Mucosa of stomach (tissue), 1 donor: ENCODE measurements at regions not wholly inside any gene's neighbourhood (a gene's known extent, or its start where the extent isn't known, plus 50 kb on each side); places are given as distances from the start of the nearest gene placed in this dataset.

ENCODE experiments used
- H3K27me3 ChIP-seq: one replicate; pipeline ENCODE4 v1.7.0; 2013; ENCODE audit warnings: mild to moderate bottlenecking, low read length; ENCODE audit not compliant: control insufficient read depth, insufficient read depth
- H3K36me3 ChIP-seq: one replicate; pipeline ENCODE4 v1.7.0; 2013; ENCODE audit warnings: low read length; ENCODE audit not compliant: control insufficient read depth, insufficient read depth
- H3K4me1 ChIP-seq: one replicate; pipeline ENCODE4 v1.7.0; 2013; ENCODE audit warnings: mild to moderate bottlenecking, low read length; ENCODE audit not compliant: control insufficient read depth, insufficient read depth
- H3K4me3 ChIP-seq: one replicate; pipeline ENCODE4 v1.7.0; 2013; ENCODE audit warnings: low read length
- H3K9ac ChIP-seq: one replicate; pipeline ENCODE4 v1.7.0; 2013; ENCODE audit warnings: mild to moderate bottlenecking, low read length, moderate library complexity
- H3K9me3 ChIP-seq: one replicate; pipeline ENCODE4 v1.7.0; 2013; ENCODE audit warnings: mild to moderate bottlenecking, low read length, moderate library complexity; ENCODE audit not compliant: control insufficient read depth
- donor health status: Pancreatic carcinoma.

GRCh38 chr2:898319-898718 is 52.3 kb upstream of the SNTG2 start:
- Histone ChIP-seq H3K36me3 (no peaks in the 10 kb centered on the region), H3K4me3 (no peak overlapping the region), H3K27me3 (no peaks in the 10 kb centered on the region), H3K9me3 (no peaks in the 10 kb centered on the region), H3K9ac (no peak overlapping the region), H3K4me1 (no peaks in the 10 kb centered on the region)

- Histone ChIP-seq H3K27me3 (no peaks in the 10 kb centered on the region), H3K4me1 (no peaks in the 10 kb centered on the region), H3K9me3 (no peaks in the 10 kb centered on the region), H3K4me3 (no peak overlapping the region), H3K36me3 (no peaks in the 10 kb centered on the region), H3K9ac (no peak overlapping the region)
These were observed 53.6 kb upstream of the SNTG2 start for GRCh38 chr2:897091-897490.

GRCh38 chr2:893311-893710 is 57.3 kb upstream of the SNTG2 start:
- Histone ChIP-seq H3K4me1 (no peaks in the 10 kb centered on the region), H3K36me3 (no peaks in the 10 kb centered on the region), H3K27me3 (no peaks in the 10 kb centered on the region), H3K9me3 (no peaks in the 10 kb centered on the region), H3K9ac (no peak overlapping the region), H3K4me3 (no peak overlapping the region)

- no peaks in the 10 kb centered on the region for H3K27me3 ChIP-seq
- H3K36me3 ChIP-seq, result no peaks in the 10 kb centered on the region
- no peak overlapping the region for H3K4me3 ChIP-seq
- no peaks in the 10 kb centered on the region for H3K4me1 ChIP-seq
- no peak overlapping the region for H3K9ac ChIP-seq
- H3K9me3 ChIP-seq, result no peaks in the 10 kb centered on the region
These were observed 57.8 kb upstream of the SNTG2 start for GRCh38 chr2:892892-893291.

- Histone ChIP-seq H3K36me3 (no peaks in the 10 kb centered on the region), H3K27me3 (no peaks in the 10 kb centered on the region), H3K4me3 (no peak overlapping the region), H3K4me1 (no peaks in the 10 kb centered on the region), H3K9ac (no peak overlapping the region), H3K9me3 (no peaks in the 10 kb centered on the region)
These were observed 58.2 kb upstream of the SNTG2 start for GRCh38 chr2:892401-892800.

GRCh38 chr2:891734-892133 is 58.9 kb upstream of the SNTG2 start:
- Histone ChIP-seq H3K4me3 (no peak overlapping the region), H3K36me3 (no peaks in the 10 kb centered on the region), H3K9me3 (no peaks in the 10 kb centered on the region), H3K4me1 (no peaks in the 10 kb centered on the region), H3K27me3 (no peaks in the 10 kb centered on the region), H3K9ac (no peak overlapping the region)

GRCh38 chr2:890791-891190 is 59.9 kb upstream of the SNTG2 start:
- Histone ChIP-seq H3K9me3 (no peaks in the 10 kb centered on the region), H3K27me3 (no peaks in the 10 kb centered on the region), H3K4me1 (no peaks in the 10 kb centered on the region), H3K9ac (no peak overlapping the region), H3K36me3 (no peaks in the 10 kb centered on the region), H3K4me3 (no peak overlapping the region)

- no peaks in the 10 kb centered on the region for H3K9me3 ChIP-seq
- H3K36me3 ChIP-seq, result no peaks in the 10 kb centered on the region
- H3K9ac ChIP-seq, result no peak overlapping the region
- H3K27me3 ChIP-seq, result no peaks in the 10 kb centered on the region
- H3K4me3 ChIP-seq, result no peak overlapping the region
- no peaks in the 10 kb centered on the region for H3K4me1 ChIP-seq
These were observed 60.4 kb upstream of the SNTG2 start for GRCh38 chr2:890214-890613.

GRCh38 chr2:888906-889566 is 61.6 kb upstream of the SNTG2 start:
- Histone ChIP-seq H3K4me3 (no peak overlapping the region), H3K27me3 (no peaks in the 10 kb centered on the region), H3K9me3 (no peaks in the 10 kb centered on the region), H3K4me1 (no peaks in the 10 kb centered on the region), H3K36me3 (no peaks in the 10 kb centered on the region), H3K9ac (no peak overlapping the region)

- Histone ChIP-seq H3K9ac (no peak overlapping the region), H3K27me3 (no peaks in the 10 kb centered on the region)
These were observed 62.3 kb upstream of the SNTG2 start for GRCh38 chr2:888211-888801.

GRCh38 chr2:887639-888038 is 63.0 kb upstream of the SNTG2 start:
- no peaks in the 10 kb centered on the region for H3K27me3 ChIP-seq
- H3K9ac ChIP-seq, result no peak overlapping the region
- H3K9me3 ChIP-seq, result no peaks in the 10 kb centered on the region
- no peaks in the 10 kb centered on the region for H3K36me3 ChIP-seq
- no peak overlapping the region for H3K4me3 ChIP-seq
- H3K4me1 ChIP-seq, result no peaks in the 10 kb centered on the region

More at GRCh38 chr2:888211-888801, 62.3 kb upstream of the SNTG2 start:
- Histone ChIP-seq H3K36me3 (no peaks in the 10 kb centered on the region), H3K4me1 (no peaks in the 10 kb centered on the region), H3K4me3 (no peak overlapping the region), H3K9me3 (no peaks in the 10 kb centered on the region)

- no peaks in the 10 kb centered on the region for H3K27me3 ChIP-seq
- H3K36me3 ChIP-seq, result no peaks in the 10 kb centered on the region
- H3K4me3 ChIP-seq, result no peak overlapping the region
- H3K4me1 ChIP-seq, result no peaks in the 10 kb centered on the region
- no peak overlapping the region for H3K9ac ChIP-seq
- no peaks in the 10 kb centered on the region for H3K9me3 ChIP-seq
These were observed 64.3 kb upstream of the SNTG2 start for GRCh38 chr2:886072-887022.
